Small intestine (tissue), 7 donors: ENCODE measurements at regions not wholly inside any gene's neighbourhood (a gene's known extent, or its start where the extent isn't known, plus 50 kb on each side); places are given as distances from the start of the nearest gene placed in this dataset.
"Not testable (repeated sequence)": the region's sequence is repeated elsewhere in the genome, so short reads cannot be mapped to it uniquely, and the experiment has no call there.

ENCODE experiments used
- DNase-seq, 2 donors: peaks; one replicate each; pipeline versions ENCODE4 v3.0.0 to v3.0.0-alpha.2; 2013
- FAIRE-seq: peaks from 2 replicates; lab custom pipeline; 2012; peaks lifted over from hg19 to GRCh38; lab: Jason Lieb, UNC
- H3K27ac ChIP-seq, 3 donors: one replicate each; pipeline ENCODE4 v1.5.1; 2013; ENCODE audit warnings: low read length in 2 of 3, mild to moderate bottlenecking in 2 of 3, control low read depth in 1 of 3, inconsistent platforms in 1 of 3, low read depth in 1 of 3, moderate library complexity in 1 of 3
- H3K27me3 ChIP-seq, 3 donors: one replicate each; pipeline ENCODE4 v1.6.1; 2013; ENCODE audit warnings: low read length in 3 of 3, inconsistent platforms in 1 of 3; ENCODE audit not compliant: control insufficient read depth in 3 of 3, insufficient read depth in 3 of 3
- H3K36me3 ChIP-seq, 3 donors: one replicate each; pipeline ENCODE4 v1.6.1; 2013; ENCODE audit warnings: low read length in 3 of 3, inconsistent platforms in 1 of 3, low read depth in 1 of 3, mild to moderate bottlenecking in 1 of 3, moderate library complexity in 1 of 3; ENCODE audit not compliant: control insufficient read depth in 3 of 3, insufficient read depth in 2 of 3
- H3K4me1 ChIP-seq, 3 donors: one replicate each; pipeline ENCODE4 v1.6.1; 2013; ENCODE audit warnings: low read length in 2 of 3, inconsistent platforms in 1 of 3, low read depth in 1 of 3, mild to moderate bottlenecking in 1 of 3, moderate library complexity in 1 of 3; ENCODE audit not compliant: control insufficient read depth in 3 of 3, insufficient read depth in 2 of 3
- H3K4me3 ChIP-seq, 3 donors: one replicate each; pipeline ENCODE4 v1.5.1; 2013; ENCODE audit warnings: low read length in 3 of 3, control low read depth in 1 of 3, inconsistent platforms in 1 of 3, low read depth in 1 of 3, mild to moderate bottlenecking in 1 of 3, moderate library complexity in 1 of 3
- H3K9me3 ChIP-seq, 2 donors: one replicate each; pipeline ENCODE4 v1.6.1; 2013; ENCODE audit warnings: low read depth in 1 of 2, low read length in 1 of 2; ENCODE audit not compliant: control insufficient read depth in 2 of 2, insufficient read depth in 1 of 2
- WGBS, 3 donors: extraction: QIAGEN DNeasy Blood & Tissue Kit; methylation state at CpG; one replicate each; pipeline ENCODE4 v1.1.7; 2013; 5-methylcytosine and 5-hydroxymethylcytosine counted together
- donor health status: healthy with polysubstance abuse.
- donor health status: control.
- donor health status: control.
- donor health status: Bipolar disorder and iron deficiency.
- donor health status: healthy.

GRCh38 chr1:120465900-120466299 lies 51.1 kb downstream of the NBPF8 start:
- 91 to 95% (median 93%) methylated on average over 6 of the region's 6 CpGs for WGBS, 3 donors
- H3K36me3 ChIP-seq, FAIRE-seq: not testable (repeated sequence)

GRCh38 chr1:120477663-120478062 lies 62.8 kb downstream of the NBPF8 start:
- not testable (repeated sequence) for H3K27me3 ChIP-seq, H3K36me3 ChIP-seq, DNase-seq, FAIRE-seq, H3K27ac ChIP-seq, H3K4me1 ChIP-seq, H3K4me3 ChIP-seq, H3K9me3 ChIP-seq
- 70 to 77% (median 77%) methylated on average over 3 to 4 of the region's 4 CpGs for WGBS, 3 donors

More at GRCh38 chr1:120465900-120466299, 51.1 kb downstream of the NBPF8 start:
- not testable (repeated sequence) for H3K27me3 ChIP-seq, H3K4me3 ChIP-seq, H3K4me1 ChIP-seq, H3K27ac ChIP-seq, DNase-seq, H3K9me3 ChIP-seq

GRCh38 chr1:120478400-120478799 lies 63.6 kb downstream of the NBPF8 start:
- not testable (repeated sequence) for H3K27ac ChIP-seq, H3K27me3 ChIP-seq, H3K9me3 ChIP-seq, H3K4me1 ChIP-seq, DNase-seq, FAIRE-seq, H3K4me3 ChIP-seq, H3K36me3 ChIP-seq
- 91 to 100% (median 96%) methylated on average over 2 to 5 of the region's 5 CpGs for WGBS, 3 donors

GRCh38 chr1:120487542-120487941 lies 72.7 kb downstream of the NBPF8 start:
- H3K4me1 ChIP-seq, H3K9me3 ChIP-seq, DNase-seq, H3K36me3 ChIP-seq, H3K27ac ChIP-seq, H3K4me3 ChIP-seq, FAIRE-seq, H3K27me3 ChIP-seq: not testable (repeated sequence)
- WGBS, 3 donors = 86 to 100% methylated on average over 1 of the region's 2 CpGs; no CpG with 5 or more reads in 1 of the 3 donors

- H3K4me1 ChIP-seq, FAIRE-seq, H3K9me3 ChIP-seq, H3K36me3 ChIP-seq, DNase-seq, H3K27me3 ChIP-seq, H3K27ac ChIP-seq, H3K4me3 ChIP-seq: not testable (repeated sequence)
- 95 to 99% (median 97%) methylated on average over 7 to 8 of the region's 8 CpGs for WGBS, 3 donors
Measured at GRCh38 chr1:120489217-120489616, 74.4 kb downstream of the NBPF8 start.

- not testable (repeated sequence) for H3K27ac ChIP-seq, H3K36me3 ChIP-seq, H3K9me3 ChIP-seq, H3K4me1 ChIP-seq, H3K4me3 ChIP-seq, H3K27me3 ChIP-seq, FAIRE-seq, DNase-seq
- no CpG with 5 or more reads among the region's 3 CpGs for WGBS, 3 donors
Measured at GRCh38 chr1:120497145-120497544, 82.3 kb downstream of the NBPF8 start.

- not testable (repeated sequence) for H3K36me3 ChIP-seq, H3K27me3 ChIP-seq, H3K4me3 ChIP-seq, FAIRE-seq, H3K4me1 ChIP-seq, DNase-seq, H3K27ac ChIP-seq, H3K9me3 ChIP-seq
- WGBS, 3 donors = 85 to 92% (median 90%) methylated on average over 2 of the region's 3 CpGs
Measured at GRCh38 chr1:120503284-120503683, 88.4 kb downstream of the NBPF8 start.

GRCh38 chr1:120506352-120506751 lies 91.5 kb downstream of the NBPF8 start:
- H3K9me3 ChIP-seq, H3K4me3 ChIP-seq, DNase-seq, H3K27ac ChIP-seq, FAIRE-seq, H3K36me3 ChIP-seq, H3K4me1 ChIP-seq, H3K27me3 ChIP-seq: not testable (repeated sequence)
- 92 to 98% (median 93%) methylated on average over 2 of the region's 2 CpGs for WGBS, 3 donors

- not testable (repeated sequence) for H3K27ac ChIP-seq, H3K4me1 ChIP-seq, H3K36me3 ChIP-seq, H3K27me3 ChIP-seq, H3K4me3 ChIP-seq, H3K9me3 ChIP-seq, FAIRE-seq, DNase-seq
- WGBS, 3 donors = 85 to 92% (median 87%) methylated on average over 3 of the region's 3 CpGs
Measured at GRCh38 chr1:120508351-120508750, 93.5 kb downstream of the NBPF8 start.
